CD4-positive, alpha-beta T cell treated with Interleukin-15 for 4 hours (primary cell): ENCODE measurements at regions not wholly inside any gene's neighbourhood (a gene's known extent, or its start where the extent isn't known, plus 50 kb on each side); places are given as distances from the start of the nearest gene placed in this dataset.

Experiments used
- DNase-seq: peaks from one replicate; pipeline ENCODE4 v3.0.0-alpha.2; 2020; ENCODE audit warnings: low spot score

GRCh38 chr18:45119876-45120275 lies 439.2 kb downstream of the SETBP1 start:
- no peak for DNase-seq

- DNase-seq: no peak
These were observed 440.5 kb downstream of the SETBP1 start for GRCh38 chr18:45121146-45121545.

GRCh38 chr18:45122506-45122905 lies 441.8 kb downstream of the SETBP1 start:
- DNase-seq: no peak

GRCh38 chr18:45127405-45127804 lies 446.7 kb downstream of the SETBP1 start:
- DNase-seq: no peak

GRCh38 chr18:45133276-45133675 lies 452.6 kb downstream of the SETBP1 start:
- no peak for DNase-seq

- no peak for DNase-seq
These were observed 455.8 kb downstream of the SETBP1 start for GRCh38 chr18:45136381-45137086.

- DNase-seq: no peak
These were observed 456.4 kb downstream of the SETBP1 start for GRCh38 chr18:45137087-45137419.

GRCh38 chr18:45139478-45139877 lies 458.8 kb downstream of the SETBP1 start:
- DNase-seq: no peak

- DNase-seq: no peak
These were observed 462.2 kb downstream of the SETBP1 start for GRCh38 chr18:45142868-45143267.

- DNase-seq: no peak
These were observed 465.6 kb upstream of the SLC14A2 start for GRCh38 chr18:45149712-45150111.

GRCh38 chr18:45151645-45152044 lies 463.6 kb upstream of the SLC14A2 start:
- no peak for DNase-seq

- no peak for DNase-seq
These were observed 459.8 kb upstream of the SLC14A2 start for GRCh38 chr18:45155526-45155925.

- DNase-seq: no peak
These were observed 458.3 kb upstream of the SLC14A2 start for GRCh38 chr18:45156946-45157345.

- no peak for DNase-seq
These were observed 457.7 kb upstream of the SLC14A2 start for GRCh38 chr18:45157576-45157975.

GRCh38 chr18:45161850-45162249 lies 453.4 kb upstream of the SLC14A2 start:
- DNase-seq: no peak

- no peak for DNase-seq
These were observed 451.4 kb upstream of the SLC14A2 start for GRCh38 chr18:45163871-45164270.

- DNase-seq: no peak
These were observed 450.7 kb upstream of the SLC14A2 start for GRCh38 chr18:45164551-45164950.

- no peak for DNase-seq
These were observed 450.0 kb upstream of the SLC14A2 start for GRCh38 chr18:45165176-45165713.

GRCh38 chr18:45165871-45166270 lies 449.4 kb upstream of the SLC14A2 start:
- DNase-seq: no peak

GRCh38 chr18:45166341-45166835 lies 448.9 kb upstream of the SLC14A2 start:
- no peak for DNase-seq

GRCh38 chr18:45166836-45167551 lies 448.3 kb upstream of the SLC14A2 start:
- DNase-seq: no peak

GRCh38 chr18:45167631-45168280 lies 447.5 kb upstream of the SLC14A2 start:
- no peak for DNase-seq
